HG03060 (cell line): ENCODE measurements at regions not wholly inside any gene's neighbourhood (a gene's known extent, or its start where the extent isn't known, plus 50 kb on each side); places are given as distances from the start of the nearest gene placed in this dataset.
"Not testable (repeated sequence)": the region's sequence is repeated elsewhere in the genome, so short reads cannot be mapped to it uniquely, and the experiment has no call there.

ENCODE experiments used
- ATAC-seq: cut with Tn5 transposase; IDR thresholded peaks from one replicate; pipeline ENCODE4 v1.9.1; 2021; ENCODE audit warnings: low read depth, moderate number of reproducible peaks; ENCODE audit not compliant: unreplicated experiment

DNA sequence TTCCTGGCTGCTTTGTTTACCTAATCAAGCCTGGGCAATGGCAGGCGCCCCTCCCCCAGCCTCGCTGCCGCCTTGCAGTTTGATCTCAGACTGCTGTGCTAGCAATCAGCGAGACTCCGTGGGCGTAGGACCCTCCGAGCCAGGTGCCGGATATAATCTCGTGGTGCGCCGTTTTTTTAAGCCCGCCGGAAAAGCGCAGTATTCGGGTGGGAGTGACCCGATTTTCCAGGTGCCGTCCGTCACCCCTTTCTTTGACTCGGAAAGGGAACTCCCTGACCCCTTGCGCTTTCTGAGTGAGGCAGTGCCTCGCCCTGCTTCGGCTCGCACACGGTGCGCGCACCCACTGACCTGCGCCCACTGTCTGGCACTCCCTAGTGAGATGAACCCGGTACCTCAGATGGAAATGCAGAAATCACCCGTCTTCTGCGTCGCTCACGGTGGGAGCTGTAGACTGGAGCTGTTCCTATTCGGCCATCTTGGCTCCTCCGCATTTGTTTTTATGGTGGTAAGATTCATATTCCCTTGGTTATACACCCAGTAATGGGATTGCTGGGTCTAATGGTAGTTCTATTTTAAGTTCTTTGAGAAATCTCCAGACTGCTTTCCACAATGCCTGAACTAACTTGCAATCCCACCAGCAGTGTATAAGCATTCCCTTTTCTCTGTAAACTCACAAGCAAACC is 652.1 kb upstream of the LRFN5 start:
- not testable (repeated sequence) for ATAC-seq

DNA sequence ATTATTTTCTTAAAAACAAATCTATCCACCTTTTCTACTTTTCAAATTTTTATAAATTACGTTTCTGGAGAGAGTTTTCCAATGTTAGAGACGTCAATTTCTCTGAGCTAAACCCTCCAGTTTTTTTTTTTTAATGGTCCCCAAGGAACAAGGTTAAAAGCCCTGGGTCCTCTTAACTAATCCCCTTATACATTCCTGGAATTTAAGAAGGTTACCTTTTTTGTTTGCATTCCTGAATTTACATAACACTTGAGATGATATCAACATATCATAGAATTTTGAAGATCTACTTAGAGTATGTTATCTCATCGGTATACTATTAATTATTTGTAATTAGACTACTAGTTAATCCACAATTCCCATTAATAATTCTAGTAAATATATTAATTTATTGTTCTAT is 662.2 kb upstream of the LRFN5 start:
- ATAC-seq, result no peak

DNA sequence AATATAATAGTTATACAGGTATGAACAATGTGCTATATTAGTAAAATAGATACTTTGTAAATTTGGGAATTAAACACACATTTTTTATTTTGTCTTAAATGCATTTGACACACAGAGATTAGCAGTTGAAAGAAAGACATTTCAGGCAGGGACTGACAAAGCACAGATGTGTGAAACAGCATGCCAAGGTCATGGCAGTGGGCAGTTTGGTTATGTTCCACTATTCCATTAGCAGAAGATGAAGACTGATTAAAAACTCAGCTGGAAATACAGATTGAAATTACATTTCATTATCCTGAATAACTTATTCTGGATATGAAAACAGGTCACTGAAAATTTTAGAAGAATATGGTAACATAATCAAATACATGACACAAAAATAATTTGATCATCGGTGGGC is 669.8 kb upstream of the LRFN5 start:
- ATAC-seq, result no peak

DNA sequence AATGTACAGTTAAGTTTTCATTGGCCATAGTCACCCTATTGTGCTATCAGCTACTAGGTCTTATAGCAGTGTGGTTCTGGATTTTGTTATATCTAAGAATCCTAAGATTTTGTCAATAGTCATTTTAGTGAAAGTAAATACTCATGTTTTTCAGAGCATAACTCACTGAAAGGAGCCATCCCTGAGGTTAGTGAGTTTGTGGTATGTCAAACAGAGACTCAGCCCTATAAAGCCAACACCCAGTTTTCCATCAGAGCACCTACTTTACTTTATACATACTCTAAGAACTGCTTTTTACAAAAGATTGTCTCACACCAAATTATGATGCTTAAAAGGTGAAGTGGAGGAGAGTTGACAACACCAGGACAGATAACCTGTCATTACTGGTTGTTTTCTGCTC is 686.3 kb upstream of the LRFN5 start:
- ATAC-seq, result no peak

DNA sequence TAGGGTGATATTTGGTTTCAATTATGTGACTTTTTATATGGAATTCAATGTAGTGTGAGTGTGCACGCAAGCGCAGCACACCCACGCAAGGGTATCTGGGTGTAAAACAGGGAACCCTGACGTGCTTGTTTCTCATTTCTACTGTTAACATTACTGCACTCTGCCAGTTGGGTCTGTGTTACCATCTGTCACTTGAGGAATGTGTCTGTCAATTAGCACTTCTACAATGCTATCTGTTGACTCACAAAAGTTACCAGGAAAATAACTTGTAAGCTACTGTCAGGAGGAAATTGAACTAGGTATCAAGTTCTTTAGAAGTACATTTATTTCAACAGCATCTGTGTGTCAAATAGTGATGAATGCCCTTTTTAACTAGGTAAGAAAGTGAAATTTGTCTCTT is 695.5 kb upstream of the LRFN5 start:
- ATAC-seq, result no peak

DNA sequence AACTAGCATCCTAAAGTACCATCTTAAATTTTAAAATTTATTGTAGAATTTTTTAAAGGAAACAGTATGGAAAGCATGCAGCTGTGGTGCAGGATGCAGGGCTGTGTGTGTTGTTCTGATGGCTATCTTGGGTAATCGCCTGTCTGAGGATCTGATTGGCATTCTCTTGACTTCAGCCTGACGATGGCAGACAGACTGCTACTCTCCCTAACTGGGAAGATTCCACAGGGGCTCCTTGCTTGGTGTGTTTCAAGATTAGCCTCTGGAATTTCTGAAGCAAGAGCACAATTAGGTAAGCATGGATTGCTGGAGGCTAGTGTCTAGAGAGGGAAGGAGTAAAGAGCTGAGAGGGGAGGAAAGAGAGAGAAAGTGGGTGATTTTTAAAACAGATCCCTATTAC is 696.8 kb upstream of the LRFN5 start:
- ATAC-seq, result no peak

DNA sequence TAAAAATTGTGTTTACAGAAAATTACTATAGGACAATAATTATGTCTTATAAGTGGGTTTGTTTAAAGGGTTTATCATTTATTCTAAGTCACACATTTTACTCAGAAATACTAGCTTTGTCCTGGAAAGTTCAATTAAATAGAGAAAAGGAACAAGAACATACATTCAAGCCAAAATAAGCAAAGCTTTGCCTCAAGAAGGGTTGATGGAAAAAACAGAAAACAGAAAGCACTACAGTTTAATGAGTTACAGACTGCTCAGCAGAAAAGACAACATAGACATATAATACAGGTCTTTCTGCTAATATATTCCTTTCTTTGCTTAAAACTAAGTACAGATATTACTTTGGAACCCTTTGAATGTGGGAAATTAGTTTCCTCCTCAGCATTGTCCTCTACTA is 703.0 kb upstream of the LRFN5 start:
- no peak for ATAC-seq

DNA sequence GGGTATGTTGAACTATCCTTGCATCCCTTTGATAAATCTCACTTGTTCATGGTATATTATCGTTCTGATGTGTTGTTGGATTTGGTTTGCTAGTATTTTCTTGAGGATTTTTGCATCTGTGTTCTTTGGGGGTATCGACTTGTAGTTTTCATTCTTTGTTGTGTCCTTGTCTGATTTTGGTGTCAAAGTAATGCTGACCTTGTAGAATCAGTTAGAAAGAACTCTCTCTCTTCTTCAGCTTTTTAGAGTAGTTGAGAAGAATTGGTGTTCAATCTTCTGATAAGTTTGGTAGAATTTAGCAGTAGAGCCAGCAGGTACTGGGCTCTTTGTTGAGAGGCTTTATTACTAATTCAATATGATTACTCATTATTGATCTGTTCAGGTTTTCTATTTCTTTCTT is 707.2 kb upstream of the LRFN5 start:
- no peak for ATAC-seq

DNA sequence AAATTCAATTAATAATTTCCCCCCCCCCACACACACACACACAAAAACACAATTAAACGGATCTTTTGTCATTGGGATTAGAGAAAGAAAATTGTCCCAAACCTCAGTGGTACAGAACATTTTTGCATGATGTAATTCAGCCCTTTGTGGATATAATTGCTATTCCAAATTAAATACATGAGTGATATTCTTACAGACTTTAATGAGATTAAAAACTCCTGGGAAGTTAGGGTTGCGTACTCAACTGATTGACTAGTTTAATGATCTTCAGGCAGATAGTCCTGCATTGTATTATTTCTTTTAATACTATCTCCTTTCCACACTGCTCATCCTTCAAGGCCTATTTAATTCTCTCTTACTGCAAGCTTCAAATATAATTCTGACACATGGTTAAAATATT is 711.8 kb upstream of the LRFN5 start:
- no peak for ATAC-seq

DNA sequence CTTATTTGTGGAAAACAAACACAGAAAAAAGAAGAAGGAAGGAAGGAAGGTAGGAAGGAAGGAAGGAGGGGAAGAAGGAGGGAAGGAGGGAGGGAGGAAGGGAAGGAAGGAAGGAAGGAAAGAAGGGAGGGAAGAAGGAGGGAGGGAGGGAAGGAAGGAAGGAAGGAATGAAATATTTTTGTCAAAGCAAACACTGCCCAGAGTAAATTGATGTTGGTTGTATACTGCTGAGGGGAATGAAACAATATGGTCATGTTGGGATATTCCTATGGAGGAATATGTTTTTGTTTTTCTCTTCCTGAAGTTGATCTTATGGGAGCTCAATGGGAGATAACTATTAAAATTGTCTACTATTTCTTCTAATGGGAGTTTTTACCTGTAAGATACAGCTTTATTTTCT is 717.5 kb upstream of the LRFN5 start:
- ATAC-seq, result no peak

DNA sequence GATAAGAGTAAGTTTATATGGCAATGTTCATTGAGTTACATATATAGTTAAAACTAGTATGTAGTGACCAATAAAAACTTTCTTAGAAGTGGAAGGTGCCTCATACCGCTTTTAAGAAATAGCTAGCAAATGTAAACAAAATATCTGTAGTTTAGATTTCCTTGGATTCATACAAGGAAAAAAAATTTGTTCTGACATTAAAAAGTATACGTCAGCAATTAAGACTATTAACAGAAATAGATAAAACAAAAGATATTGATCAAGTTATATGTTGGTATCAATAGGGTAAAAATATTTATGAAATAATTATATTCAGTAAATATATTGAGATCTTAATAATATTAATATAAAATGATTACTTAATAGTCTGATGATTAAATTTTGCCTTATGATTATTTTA is 718.8 kb upstream of the LRFN5 start:
- no peak for ATAC-seq

DNA sequence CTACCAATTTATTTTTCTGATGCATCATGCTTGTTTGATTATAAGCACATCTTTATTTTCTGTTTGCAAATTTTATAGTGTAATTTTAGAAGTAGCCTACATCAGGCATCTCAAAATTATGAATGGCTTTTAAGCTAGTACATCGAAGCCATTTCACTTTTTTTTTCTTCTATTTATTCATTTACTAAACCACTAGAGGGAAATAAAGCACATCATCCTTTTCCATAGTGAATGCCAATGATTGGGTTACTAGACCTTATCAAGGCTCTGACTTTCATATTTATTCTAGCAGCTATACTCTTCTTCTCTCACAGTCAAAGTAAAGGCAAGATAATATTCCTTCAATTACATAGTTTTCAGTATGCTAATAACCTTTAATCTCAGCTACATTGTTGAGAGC is 736.4 kb upstream of the LRFN5 start:
- no peak for ATAC-seq

DNA sequence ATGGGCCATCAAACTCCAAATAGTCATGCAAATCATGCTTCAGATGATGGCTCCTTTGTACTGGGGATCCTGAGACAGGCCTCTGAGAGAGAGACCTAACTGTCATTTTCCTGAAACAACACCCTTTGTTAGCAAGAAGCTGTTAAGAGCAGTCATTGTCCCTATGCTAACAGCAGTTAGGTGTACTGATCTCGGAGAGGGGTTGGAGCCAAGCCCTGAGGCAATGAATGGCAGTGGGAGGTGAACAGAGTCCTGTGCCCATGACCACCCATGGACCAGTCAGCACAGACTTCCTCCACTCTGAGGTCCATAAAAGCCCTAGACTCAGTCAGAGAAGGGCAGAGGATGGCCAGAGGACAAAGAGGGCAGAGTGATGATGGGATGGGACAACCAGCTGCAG is 747.6 kb upstream of the LRFN5 start:
- no peak for ATAC-seq

DNA sequence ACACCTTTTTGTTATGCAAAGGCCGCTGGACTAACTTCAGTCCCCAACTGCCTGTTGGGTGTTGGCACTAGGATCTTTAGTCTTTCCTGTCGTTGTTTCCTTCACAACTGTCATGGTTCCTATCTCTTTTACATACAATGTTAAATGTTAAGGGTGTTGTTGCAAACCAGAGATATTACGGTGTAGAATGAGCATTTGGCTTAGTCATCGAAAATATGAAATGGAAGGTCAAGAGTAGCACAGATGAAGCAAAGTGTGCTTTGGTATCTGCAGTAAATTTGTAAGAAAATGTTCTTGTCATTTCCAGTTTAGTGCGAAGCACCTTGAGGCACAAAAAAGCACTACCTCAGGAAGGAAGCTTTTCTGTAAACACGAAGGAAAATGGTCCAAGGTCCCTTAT is 751.3 kb upstream of the LRFN5 start:
- no peak for ATAC-seq

DNA sequence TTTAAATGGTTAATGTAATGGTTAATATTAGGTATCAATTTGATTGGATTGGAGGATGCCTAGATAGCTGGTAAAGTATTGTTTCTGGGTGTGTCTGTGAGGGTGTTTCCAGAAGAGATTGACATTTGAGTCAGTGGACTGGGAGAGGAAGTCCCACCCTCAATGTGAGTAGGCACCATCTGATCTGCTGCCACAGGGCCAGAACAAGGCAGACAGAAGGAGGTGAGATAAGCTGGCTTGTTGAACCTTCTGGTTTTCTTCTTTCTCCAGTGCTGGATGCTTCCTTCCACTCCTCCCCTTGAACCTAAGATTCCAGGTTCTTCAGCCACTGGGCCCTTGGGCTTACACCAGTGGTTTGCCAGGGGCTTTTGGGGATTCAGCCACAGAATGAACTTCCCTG is 756.5 kb upstream of the LRFN5 start:
- ATAC-seq, result no peak

DNA sequence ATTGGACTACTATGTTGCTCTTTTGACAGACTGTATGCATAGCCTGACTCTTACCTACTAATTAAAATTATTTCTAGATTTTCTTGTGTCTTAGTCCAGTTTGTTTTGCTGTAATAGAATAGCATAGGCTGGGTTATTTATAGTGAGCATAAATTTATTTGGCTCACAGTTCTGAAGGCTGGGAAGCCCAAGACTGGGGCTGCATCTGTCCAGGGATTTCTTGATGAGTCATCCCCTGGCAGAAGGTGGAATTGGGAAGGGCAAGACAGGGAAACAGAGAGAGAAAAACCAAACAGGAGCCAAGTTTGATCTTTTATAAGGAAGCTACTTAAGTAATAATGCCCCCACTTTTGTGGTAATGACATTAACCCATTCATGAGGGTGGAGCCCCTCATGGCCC is 759.2 kb upstream of the LRFN5 start:
- no peak for ATAC-seq

DNA sequence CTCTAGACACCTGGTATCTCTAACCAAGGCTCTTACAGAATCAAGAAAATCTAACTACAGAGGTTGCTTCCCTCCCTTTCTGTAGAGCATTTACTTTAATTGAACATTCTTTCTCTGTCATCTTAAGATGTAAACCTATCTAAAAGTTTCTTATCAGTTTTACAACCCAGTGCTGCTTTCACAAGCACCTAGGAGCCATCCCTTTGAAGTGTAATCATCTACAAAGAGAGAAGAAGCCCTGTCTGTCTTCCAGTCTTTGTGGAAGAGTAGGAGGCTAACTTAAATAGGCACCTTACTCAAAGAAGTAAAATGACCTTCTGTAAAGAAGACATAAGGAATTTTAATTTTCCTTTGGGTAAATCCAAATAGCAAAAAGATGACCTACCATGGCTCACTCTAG is 763.9 kb upstream of the LRFN5 start:
- ATAC-seq, result no peak

DNA sequence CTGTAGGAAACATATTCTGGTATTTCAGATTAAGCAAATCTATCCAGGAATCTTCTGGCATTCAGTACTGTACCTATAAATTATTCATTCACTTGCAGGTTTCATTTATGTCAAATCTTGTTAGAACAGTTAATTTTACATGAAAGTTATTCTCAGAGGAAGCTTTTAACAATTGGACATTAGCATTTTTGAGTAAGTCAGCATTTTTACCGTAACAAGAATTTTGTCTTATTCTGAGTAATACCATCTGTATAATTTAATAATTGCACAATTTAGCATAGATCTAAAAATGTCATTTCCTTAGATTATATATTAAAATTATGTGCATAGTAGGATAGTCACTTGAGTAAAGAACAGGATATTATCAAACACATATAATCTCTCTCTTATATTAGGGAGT is 764.8 kb upstream of the LRFN5 start:
- ATAC-seq, result no peak

DNA sequence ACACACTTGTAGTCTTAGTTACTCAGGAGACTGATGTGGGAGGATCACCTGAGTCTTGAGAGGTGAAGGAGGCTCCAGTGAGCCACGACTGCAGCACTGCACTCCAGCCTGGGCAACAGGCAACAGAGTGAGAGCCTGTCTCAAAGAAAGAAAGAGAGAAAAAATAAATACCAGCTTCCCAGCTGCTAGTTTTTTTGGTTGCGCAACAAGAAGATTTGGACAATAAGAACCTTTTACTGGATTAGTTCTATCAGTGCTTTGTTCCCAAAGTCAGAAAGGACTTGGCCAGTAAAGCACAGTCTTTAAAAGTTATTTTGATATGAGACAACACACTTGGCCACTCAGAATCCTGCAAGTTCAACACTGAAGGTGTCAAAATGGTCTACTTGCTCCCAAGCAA is 768.1 kb upstream of the LRFN5 start:
- no peak for ATAC-seq

DNA sequence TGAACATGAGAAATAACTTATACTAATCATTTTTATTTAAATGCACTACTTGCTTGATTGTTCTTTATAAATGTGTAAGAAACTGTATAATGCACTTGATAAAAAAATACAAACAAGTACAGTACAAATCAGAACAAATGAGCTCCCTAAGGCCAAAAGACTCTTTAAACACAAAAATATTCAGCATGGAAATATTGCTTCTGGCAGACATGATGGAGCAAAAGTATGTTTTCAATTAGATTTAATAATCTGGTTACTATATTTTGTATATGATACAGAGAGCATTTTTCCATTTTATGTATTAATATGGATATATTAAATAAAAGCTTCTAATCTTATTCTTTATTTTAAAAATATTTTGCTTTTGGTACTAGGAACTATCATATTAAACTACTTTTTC is 800.2 kb upstream of the LRFN5 start:
- no peak for ATAC-seq

DNA sequence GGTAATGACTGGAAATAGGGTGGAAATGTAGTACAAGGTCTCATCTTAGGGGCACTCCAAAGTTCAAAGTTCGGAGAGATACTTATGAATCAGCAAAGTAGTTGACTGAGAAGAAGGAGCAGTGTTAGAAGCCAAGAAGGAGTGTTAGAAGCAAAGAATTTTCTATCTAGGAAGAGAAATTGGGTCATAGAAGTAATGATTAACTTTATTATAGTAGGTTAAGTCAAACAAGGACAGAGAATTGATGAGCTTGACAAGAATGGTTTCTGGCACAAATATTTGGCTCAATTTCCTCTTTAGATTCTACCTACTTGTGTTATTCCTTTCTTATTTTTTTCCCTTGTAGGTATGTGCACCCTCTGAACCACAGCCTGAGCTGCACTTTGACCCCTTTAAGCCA is 810.5 kb upstream of the LRFN5 start:
- ATAC-seq, result no peak

DNA sequence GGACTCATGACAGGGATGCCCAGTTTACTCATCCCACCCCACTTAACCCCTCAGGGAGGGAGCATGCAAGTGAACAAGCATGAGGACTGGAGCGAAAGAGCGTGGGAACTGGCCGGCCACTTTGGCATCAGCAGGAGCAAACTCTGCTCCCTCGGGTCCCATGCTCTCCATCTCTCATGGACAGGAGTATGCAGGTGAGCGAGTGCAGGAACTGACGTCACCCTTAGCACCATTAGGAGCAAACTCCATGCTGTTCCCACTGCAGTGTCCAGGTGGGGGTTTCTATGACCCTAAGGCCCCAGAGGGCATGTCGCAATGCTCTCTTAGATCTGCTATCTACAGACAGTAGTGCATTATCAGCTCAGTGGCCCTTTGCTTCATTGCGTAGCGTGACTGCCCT is 821.8 kb upstream of the LRFN5 start:
- no peak for ATAC-seq

DNA sequence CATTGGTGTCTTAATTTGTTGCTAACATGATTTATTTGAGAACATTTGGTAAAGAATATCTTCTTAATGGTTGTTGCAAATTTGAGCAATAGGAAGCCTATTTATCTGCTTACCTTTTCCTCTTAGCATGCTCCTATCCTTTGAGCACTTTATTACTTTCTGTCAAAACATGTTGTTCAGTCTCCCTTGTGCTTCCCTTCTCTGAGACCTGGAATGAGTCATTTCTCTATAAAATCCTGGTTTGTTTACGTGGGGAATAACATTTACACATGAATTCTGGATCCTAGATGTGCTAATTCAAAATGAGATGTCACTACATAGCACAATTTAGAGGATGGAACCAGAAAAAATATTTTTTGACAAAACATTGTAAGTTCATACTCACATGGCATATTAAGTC is 844.0 kb upstream of the LRFN5 start:
- no peak for ATAC-seq
